ENCODE measurements at regions not wholly inside any gene's neighbourhood (a gene's known extent, or its start where the extent isn't known, plus 50 kb on each side); places are given as distances from the start of the nearest gene placed in this dataset.

DNA sequence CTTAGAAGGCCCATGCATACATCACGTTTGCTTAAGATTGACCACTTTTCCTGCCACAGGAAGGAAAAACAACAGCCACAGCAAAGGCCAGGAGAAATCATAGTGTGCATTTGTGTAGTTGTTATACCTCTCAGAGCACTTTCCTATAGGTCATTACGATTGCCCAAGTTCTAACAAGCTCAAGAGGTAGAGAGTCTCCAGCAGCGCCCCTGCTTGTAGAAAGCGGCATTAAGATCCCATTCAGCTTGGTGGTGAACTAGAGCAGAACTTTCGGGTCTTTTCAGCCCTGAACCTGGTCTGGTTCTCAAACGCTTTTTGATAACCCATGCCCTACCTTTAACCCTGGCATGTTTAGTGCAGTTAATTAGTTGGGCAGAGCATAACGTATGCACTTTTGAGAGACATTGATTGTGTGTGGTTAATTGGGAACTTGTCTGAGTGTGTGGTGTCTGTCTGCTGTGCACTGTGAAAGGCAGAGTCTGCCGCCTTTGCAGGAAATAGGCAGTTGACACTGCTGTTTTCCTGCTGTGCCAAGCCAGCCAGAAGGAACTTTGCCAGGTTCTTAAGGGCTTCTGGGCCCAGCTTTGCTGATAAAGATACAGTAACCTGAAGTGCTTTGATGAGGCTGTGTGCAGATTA lies 109.9 kb upstream of the CLMP start:
- TF ChIP-seq POLR2AphosphoS5 (IDR thresholded peaks at IDR 0.05; ENCODE audit: borderline replicate concordance, low read depth, low read length) (peak; percentile 60; the same call in 1 of the 2 replicates), EZH2 (IDR thresholded peaks at IDR 0.05) (no peak), FOXP2 (optimal IDR thresholded peaks at IDR 0.05; ENCODE audit: control extremely low read depth, extremely low read length, insufficient read depth) (peak; percentile 61)

Data from SK-N-MC (cell line).